Breast epithelium (tissue), 3 donors: ENCODE measurements at regions not wholly inside any gene's neighbourhood (a gene's known extent, or its start where the extent isn't known, plus 50 kb on each side); places are given as distances from the start of the nearest gene placed in this dataset.

Experiments
- POLR2A ChIP-seq: fragments of 450-650 bp; IDR thresholded peaks from one replicate; pipeline ENCODE4 v1.6.1; 2016; ENCODE audit warnings: antibody characterized with exemption, mild to moderate bottlenecking, moderate library complexity
- POLR2AphosphoS5 ChIP-seq, 3 donors: sonication (generic); formaldehyde crosslinking; IDR thresholded peaks; one replicate each; pipeline ENCODE4 v1.6.1; 2017; ENCODE audit warnings: antibody characterized with exemption in 3 of 3
- TF ChIP-seq, protein P1 (sequence below), 3 donors: fragments of 450-650 bp; IDR thresholded peaks; one replicate each; pipeline ENCODE4 v1.5.1; 2016 to 2017; ENCODE audit warnings: antibody characterized with exemption in 3 of 3, mild to moderate bottlenecking in 3 of 3, moderate library complexity in 3 of 3

DNA sequence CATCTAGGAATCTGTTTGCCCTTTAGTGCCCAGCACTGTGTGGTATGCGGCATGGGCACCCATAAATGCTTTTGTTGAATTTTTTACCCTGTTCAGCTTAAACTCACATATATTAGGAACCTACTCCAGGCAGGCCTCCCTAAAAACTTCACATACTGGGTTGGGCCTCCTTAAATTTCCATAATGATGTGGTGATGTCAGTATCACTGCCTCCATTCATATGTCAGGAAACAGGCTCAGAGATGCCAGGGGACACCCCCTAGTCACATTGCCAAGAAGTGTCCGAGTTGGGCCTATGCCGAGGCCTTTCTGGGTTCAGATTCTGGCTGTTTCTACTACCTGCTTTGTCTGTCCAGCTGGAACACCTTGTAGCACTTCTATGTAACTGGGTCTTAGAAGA, 55.7 kb upstream of the RUNX3 start:
- TF ChIP-seq, protein P1, sequence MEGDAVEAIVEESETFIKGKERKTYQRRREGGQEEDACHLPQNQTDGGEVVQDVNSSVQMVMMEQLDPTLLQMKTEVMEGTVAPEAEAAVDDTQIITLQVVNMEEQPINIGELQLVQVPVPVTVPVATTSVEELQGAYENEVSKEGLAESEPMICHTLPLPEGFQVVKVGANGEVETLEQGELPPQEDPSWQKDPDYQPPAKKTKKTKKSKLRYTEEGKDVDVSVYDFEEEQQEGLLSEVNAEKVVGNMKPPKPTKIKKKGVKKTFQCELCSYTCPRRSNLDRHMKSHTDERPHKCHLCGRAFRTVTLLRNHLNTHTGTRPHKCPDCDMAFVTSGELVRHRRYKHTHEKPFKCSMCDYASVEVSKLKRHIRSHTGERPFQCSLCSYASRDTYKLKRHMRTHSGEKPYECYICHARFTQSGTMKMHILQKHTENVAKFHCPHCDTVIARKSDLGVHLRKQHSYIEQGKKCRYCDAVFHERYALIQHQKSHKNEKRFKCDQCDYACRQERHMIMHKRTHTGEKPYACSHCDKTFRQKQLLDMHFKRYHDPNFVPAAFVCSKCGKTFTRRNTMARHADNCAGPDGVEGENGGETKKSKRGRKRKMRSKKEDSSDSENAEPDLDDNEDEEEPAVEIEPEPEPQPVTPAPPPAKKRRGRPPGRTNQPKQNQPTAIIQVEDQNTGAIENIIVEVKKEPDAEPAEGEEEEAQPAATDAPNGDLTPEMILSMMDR (IDR thresholded peaks at IDR 0.05): no peak
- TF ChIP-seq POLR2A (no peak), POLR2AphosphoS5 (IDR thresholded peaks at IDR 0.05) (no peak)
